Colonic mucosa (tissue), 4 donors: ENCODE measurements at regions not wholly inside any gene's neighbourhood (a gene's known extent, or its start where the extent isn't known, plus 50 kb on each side); places are given as distances from the start of the nearest gene placed in this dataset.
A peak's percentile ranks its signal among the peaks of the same experiment; 100 is the strongest.

ENCODE experiments used
- DNase-seq: peaks from one replicate; pipeline ENCODE4 v3.0.0-alpha.2; 2020
- H3K27ac ChIP-seq: fragments of 200-600 bp; one replicate; pipeline ENCODE4 v1.8.0; 2021
- H3K27me3 ChIP-seq: fragments of 200-600 bp; one replicate; pipeline ENCODE4 v1.8.0; 2021
- H3K36me3 ChIP-seq: fragments of 200-600 bp; one replicate; pipeline ENCODE4 v1.8.0; 2021
- H3K4me1 ChIP-seq: fragments of 200-600 bp; one replicate; pipeline ENCODE4 v1.8.0; 2021; ENCODE audit warnings: mild to moderate bottlenecking
- H3K4me3 ChIP-seq: fragments of 200-600 bp; one replicate; pipeline ENCODE4 v1.8.0; 2021
- H3K9ac ChIP-seq, 2 donors: one replicate each; pipeline ENCODE4 v1.7.0; 2013; ENCODE audit warnings: control low read depth in 2 of 2, low read depth in 2 of 2, low read length in 2 of 2
- H3K9me3 ChIP-seq: fragments of 200-600 bp; one replicate; pipeline ENCODE4 v1.8.0; 2021
- CTCF ChIP-seq: fragments of 200-600 bp; IDR thresholded peaks from one replicate; pipeline ENCODE4 v1.8.0; 2022; ENCODE audit warnings: antibody characterized with exemption, mild to moderate bottlenecking
- intact Hi-C: fragments of 100-400 bp; cut with DNase I; formaldehyde crosslinking; loops from one replicate; pipeline ENCODE4 v1.14.1; 2022
- donor health status: healthy.
- donor health status: DM: no; HTN: no; CAD: no.
- donor health status: DM: no; HTN: no; CAD: no.

DNA sequence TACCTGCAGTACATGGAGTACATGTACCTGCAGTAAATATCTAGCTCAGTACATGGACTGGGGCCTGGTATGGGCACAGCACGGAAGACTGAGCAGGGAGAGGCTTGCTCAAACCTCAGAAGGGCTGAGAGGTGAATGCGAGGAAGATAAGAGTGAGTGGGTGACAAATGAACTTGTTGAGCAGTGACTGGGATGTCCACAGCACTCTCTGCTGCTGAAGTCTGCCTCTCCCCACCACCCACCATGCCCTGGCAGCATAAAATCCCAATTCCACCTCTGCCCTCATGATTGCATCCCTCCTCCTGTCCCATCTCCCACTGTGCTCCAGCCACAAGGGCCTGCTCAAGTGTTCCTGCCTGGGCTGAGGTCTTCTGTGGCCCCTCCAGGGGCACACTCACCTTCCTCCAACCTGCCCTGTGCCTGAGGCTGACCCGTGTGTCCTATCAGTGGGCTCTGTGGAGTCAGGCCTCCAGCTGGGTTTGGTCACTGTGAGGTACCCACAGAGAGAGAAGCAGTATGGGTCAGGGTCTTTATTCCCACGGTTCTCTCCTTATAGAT lies 114.2 kb downstream of the FOXD2 start:
- H3K4me3 ChIP-seq = no peak overlapping the region
- H3K4me1 ChIP-seq = peaks cover 3% of the 10 kb centered on the region
- no peak for TF ChIP-seq CTCF
- no peak overlapping the region for H3K27ac ChIP-seq
- H3K9me3 ChIP-seq = no peaks in the 10 kb centered on the region
- no peaks in the 10 kb centered on the region for H3K27me3 ChIP-seq
- intact Hi-C loops = no loop called here
- no peak overlapping the region for H3K9ac ChIP-seq
- DNase-seq = no peak
- H3K36me3 ChIP-seq = no peaks in the 10 kb centered on the region

DNA sequence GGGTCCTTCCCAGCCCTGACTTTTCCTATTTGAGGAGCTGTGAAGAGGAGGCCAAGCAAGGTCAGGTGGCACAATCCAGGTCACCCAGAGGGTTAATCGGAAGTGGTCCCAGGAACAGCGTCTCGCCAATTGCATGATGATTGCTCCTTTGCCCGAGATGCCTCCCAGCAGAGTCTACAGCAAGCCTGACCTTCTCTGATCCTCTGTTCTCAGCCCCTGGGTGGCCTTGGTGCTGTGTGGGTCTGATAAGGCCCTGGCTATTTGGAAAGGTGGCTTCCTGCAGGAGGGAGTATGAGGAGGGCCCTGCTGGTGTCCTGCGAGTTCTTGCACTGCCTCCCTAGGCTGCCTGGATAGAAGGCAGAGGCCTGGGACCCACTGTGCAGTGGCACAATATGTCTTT lies 116.2 kb downstream of the FOXD2 start:
- no peak for TF ChIP-seq CTCF
- Histone ChIP-seq H3K9me3 (no peaks in the 10 kb centered on the region), H3K4me3 (no peak overlapping the region), H3K27me3 (no peaks in the 10 kb centered on the region), H3K27ac (no peak overlapping the region), H3K4me1 (peaks cover 3% of the 10 kb centered on the region), H3K9ac (no peak overlapping the region), H3K36me3 (no peaks in the 10 kb centered on the region)
- no peak for DNase-seq
- intact Hi-C loops = no loop called here

- no peaks in the 10 kb centered on the region for H3K36me3 ChIP-seq
- no peak overlapping the region for H3K4me3 ChIP-seq
- DNase-seq = no peak
- no peak overlapping the region for H3K9ac ChIP-seq
- H3K9me3 ChIP-seq = no peaks in the 10 kb centered on the region
- peaks cover 3% of the 10 kb centered on the region for H3K4me1 ChIP-seq
- H3K27ac ChIP-seq = peak overlapping the region; percentile 69
- intact Hi-C loops = no loop called here
- TF ChIP-seq CTCF = no peak
- no peaks in the 10 kb centered on the region for H3K27me3 ChIP-seq
Observed at GRCh38 chr1:47554901-47555300, 117.1 kb downstream of the FOXD2 start.

DNA sequence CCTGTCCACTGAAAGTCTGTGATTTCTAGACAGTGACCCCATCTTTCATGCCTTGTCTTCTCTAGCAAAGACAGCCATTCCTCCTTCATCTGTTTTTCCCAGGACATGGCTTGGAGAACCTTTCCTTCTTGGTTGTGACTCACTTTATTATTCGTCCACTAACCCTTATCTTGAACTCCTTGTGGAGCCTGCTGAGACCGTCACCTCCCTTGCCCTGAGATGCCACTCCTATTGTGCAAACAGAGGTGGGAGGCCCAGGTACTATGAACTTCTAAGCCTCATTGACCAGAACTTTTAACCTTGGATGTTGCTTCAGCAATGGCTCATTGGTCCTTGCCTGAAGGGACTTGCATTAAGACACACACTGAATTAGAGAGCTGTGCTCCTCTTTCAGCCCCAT lies 117.5 kb downstream of the FOXD2 start:
- peaks cover 3% of the 10 kb centered on the region for H3K4me1 ChIP-seq
- no peaks in the 10 kb centered on the region for H3K9me3 ChIP-seq
- no peaks in the 10 kb centered on the region for H3K27me3 ChIP-seq
- intact Hi-C loops = no loop called here
- peak; percentile 81 for DNase-seq
- peak overlapping the region; percentile 69 for H3K27ac ChIP-seq
- H3K9ac ChIP-seq = peak overlapping the region in 1 of 2 donors; percentile 9
- no peak overlapping the region for H3K4me3 ChIP-seq
- H3K36me3 ChIP-seq = no peaks in the 10 kb centered on the region
- no peak for TF ChIP-seq CTCF

GRCh38 chr1:47555841-47556560 lies 118.2 kb downstream of the FOXD2 start:
- no peak for TF ChIP-seq CTCF
- no peaks in the 10 kb centered on the region for H3K27me3 ChIP-seq

More at GRCh38 chr1:47555841-47556560, 118.2 kb downstream of the FOXD2 start:
- Histone ChIP-seq H3K36me3 (no peaks in the 10 kb centered on the region), H3K9ac (peak overlapping the region in 1 of 2 donors; percentile 9), H3K4me1 (peaks cover 3% of the 10 kb centered on the region), H3K9me3 (no peaks in the 10 kb centered on the region), H3K27ac (no peak overlapping the region), H3K4me3 (no peak overlapping the region)
- no peak for DNase-seq
- intact Hi-C loops = no loop called here
